GM12878 (cell line): ENCODE measurements at regions not wholly inside any gene's neighbourhood (a gene's known extent, or its start where the extent isn't known, plus 50 kb on each side); places are given as distances from the start of the nearest gene placed in this dataset.

Experiments used
- CTCF ChIP-seq, 3 experiments: IDR thresholded peaks in 2 of 3; conservative IDR thresholded peaks in 1 of 3; 2 replicates each; pipeline ENCODE4 v1.5.1; 2011; ENCODE audit warnings: low read depth in 3 of 3, low read length in 3 of 3, mild to moderate bottlenecking in 3 of 3, control low read depth in 2 of 3, moderate library complexity in 2 of 3, inconsistent platforms in 1 of 3, mixed read lengths in 1 of 3; ENCODE audit not compliant: control insufficient read depth in 2 of 3, insufficient read depth in 1 of 3; ENCODE audit errors: extremely low read depth in 1 of 3
- JUNB ChIP-seq: IDR thresholded peaks from 2 replicates; pipeline ENCODE4 v1.6.1; 2016; ENCODE audit warnings: antibody characterized with exemption, mild to moderate bottlenecking
- PRDM15 ChIP-seq: fragments of 450-650 bp; formaldehyde crosslinking; IDR thresholded peaks from 2 replicates; pipeline ENCODE4 v1.4.0; 2020; ENCODE audit warnings: mild to moderate bottlenecking, moderate library complexity
- SIX5 ChIP-seq: IDR thresholded peaks from 2 replicates; pipeline ENCODE4 v1.6.1; 2011; ENCODE audit warnings: mild to moderate bottlenecking, low read depth, low read length, moderate library complexity; ENCODE audit not compliant: severe bottlenecking
- SKIL ChIP-seq: fragments of 450-650 bp; IDR thresholded peaks from 2 replicates; pipeline ENCODE4 v1.6.1; 2017; ENCODE audit warnings: mild to moderate bottlenecking, low read depth, inconsistent platforms; ENCODE audit not compliant: poor library complexity, severe bottlenecking
- TF ChIP-seq, protein P1 (sequence below): fragments of 450-650 bp; IDR thresholded peaks from 2 replicates; pipeline ENCODE4 v1.6.1; 2016; ENCODE audit warnings: mild to moderate bottlenecking

GRCh38 chr2:129320288-129320687 is 659.2 kb upstream of the RAB6C start (continued):
- TF ChIP-seq CTCF (IDR thresholded peaks at IDR 0.05 in 2 of 3, conservative IDR thresholded peaks at IDR 0.05 in 1 of 3; ENCODE audit: control insufficient read depth in 2 of 3, extremely low read depth in 1 of 3, insufficient read depth in 1 of 3, low read depth in 3 of 3, low read length in 3 of 3), result no peak
- TF ChIP-seq SIX5, result no peak
- TF ChIP-seq, protein P1, sequence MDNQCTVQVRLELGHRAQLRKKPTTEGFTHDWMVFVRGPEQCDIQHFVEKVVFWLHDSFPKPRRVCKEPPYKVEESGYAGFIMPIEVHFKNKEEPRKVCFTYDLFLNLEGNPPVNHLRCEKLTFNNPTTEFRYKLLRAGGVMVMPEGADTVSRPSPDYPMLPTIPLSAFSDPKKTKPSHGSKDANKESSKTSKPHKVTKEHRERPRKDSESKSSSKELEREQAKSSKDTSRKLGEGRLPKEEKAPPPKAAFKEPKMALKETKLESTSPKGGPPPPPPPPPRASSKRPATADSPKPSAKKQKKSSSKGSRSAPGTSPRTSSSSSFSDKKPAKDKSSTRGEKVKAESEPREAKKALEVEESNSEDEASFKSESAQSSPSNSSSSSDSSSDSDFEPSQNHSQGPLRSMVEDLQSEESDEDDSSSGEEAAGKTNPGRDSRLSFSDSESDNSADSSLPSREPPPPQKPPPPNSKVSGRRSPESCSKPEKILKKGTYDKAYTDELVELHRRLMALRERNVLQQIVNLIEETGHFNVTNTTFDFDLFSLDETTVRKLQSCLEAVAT, result no peak
- TF ChIP-seq PRDM15 (CRISPR knock-in tag), result no peak
- TF ChIP-seq SKIL, result no peak
- no peak for TF ChIP-seq JUNB
